Choroid plexus epithelial cell (primary cell): ENCODE measurements at regions not wholly inside any gene's neighbourhood (a gene's known extent, or its start where the extent isn't known, plus 50 kb on each side); places are given as distances from the start of the nearest gene placed in this dataset.
A peak's percentile ranks its signal among the peaks of the same experiment; 100 is the strongest.

Experiments used
- DNase-seq: peaks from one replicate; pipeline ENCODE4 v3.0.0-alpha.2; 2010; ENCODE audit warnings: low read depth
- H3K4me3 ChIP-seq: 2 replicates; pipeline ENCODE4 v1.5.1; 2011; ENCODE audit warnings: low read depth, mild to moderate bottlenecking, control low read depth, low read length, moderate library complexity
- CTCF ChIP-seq: conservative IDR thresholded peaks from 2 replicates; pipeline ENCODE4 v1.5.1; 2011; ENCODE audit warnings: low read depth, mild to moderate bottlenecking, control low read depth, inconsistent platforms, low read length, moderate library complexity

GRCh38 chr11:79918846-79919245, 478.0 kb upstream of the TENM4 start:
- no peak for TF ChIP-seq CTCF
- DNase-seq, result no peak
- no peak overlapping the region for H3K4me3 ChIP-seq

- DNase-seq, result no peak
- H3K4me3 ChIP-seq, result no peak overlapping the region
- no peak for TF ChIP-seq CTCF
These were observed 465.3 kb upstream of the TENM4 start for GRCh38 chr11:79906164-79906563.

- no peak for TF ChIP-seq CTCF
- peak; percentile 10 for DNase-seq
- H3K4me3 ChIP-seq, result no peak overlapping the region
These were observed 461.7 kb upstream of the TENM4 start for GRCh38 chr11:79902493-79902892.

GRCh38 chr11:79897896-79898295, 457.1 kb upstream of the TENM4 start:
- TF ChIP-seq CTCF, result no peak
- no peak for DNase-seq
- no peak overlapping the region for H3K4me3 ChIP-seq

- no peak for TF ChIP-seq CTCF
- peak; percentile 2 for DNase-seq
- H3K4me3 ChIP-seq, result no peak overlapping the region
These were observed 455.4 kb upstream of the TENM4 start for GRCh38 chr11:79896258-79896657.

GRCh38 chr11:79894111-79894510, 453.3 kb upstream of the TENM4 start:
- TF ChIP-seq CTCF, result no peak
- no peak for DNase-seq

GRCh38 chr11:79890272-79890671, 449.4 kb upstream of the TENM4 start:
- no peak for DNase-seq
- no peak overlapping the region for H3K4me3 ChIP-seq
- no peak for TF ChIP-seq CTCF

More at GRCh38 chr11:79894111-79894510, 453.3 kb upstream of the TENM4 start:
- no peak overlapping the region for H3K4me3 ChIP-seq
